GM18519 (cell line): ENCODE measurements at regions not wholly inside any gene's neighbourhood (a gene's known extent, or its start where the extent isn't known, plus 50 kb on each side); places are given as distances from the start of the nearest gene placed in this dataset.

Experiments used
- ATAC-seq: cut with Tn5 transposase; IDR thresholded peaks from one replicate; pipeline ENCODE4 v1.9.1; 2021; ENCODE audit warnings: mild to moderate bottlenecking, moderate library complexity; ENCODE audit not compliant: unreplicated experiment, low FRiP score

DNA sequence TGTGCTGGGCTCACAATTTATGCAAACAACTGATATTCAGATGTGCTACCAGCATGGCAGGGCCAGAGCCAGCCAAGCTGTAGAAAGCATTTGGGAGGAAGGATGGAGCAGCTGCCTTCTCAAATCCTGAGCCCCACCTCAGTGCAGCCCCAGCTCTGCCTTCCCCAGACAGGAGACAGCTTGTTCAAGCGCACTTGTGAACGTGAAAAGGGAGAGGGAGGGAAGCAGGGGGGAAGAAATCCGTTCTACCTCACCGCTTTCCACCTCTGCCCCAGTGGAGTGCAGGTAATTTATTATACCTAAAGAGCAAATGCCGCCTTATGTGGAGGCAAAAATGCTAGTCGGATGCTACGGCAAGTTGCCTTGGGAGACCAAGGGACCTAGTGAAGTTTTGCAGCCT is 66.0 kb upstream of the SLC14A2 start:
- no peak for ATAC-seq

DNA sequence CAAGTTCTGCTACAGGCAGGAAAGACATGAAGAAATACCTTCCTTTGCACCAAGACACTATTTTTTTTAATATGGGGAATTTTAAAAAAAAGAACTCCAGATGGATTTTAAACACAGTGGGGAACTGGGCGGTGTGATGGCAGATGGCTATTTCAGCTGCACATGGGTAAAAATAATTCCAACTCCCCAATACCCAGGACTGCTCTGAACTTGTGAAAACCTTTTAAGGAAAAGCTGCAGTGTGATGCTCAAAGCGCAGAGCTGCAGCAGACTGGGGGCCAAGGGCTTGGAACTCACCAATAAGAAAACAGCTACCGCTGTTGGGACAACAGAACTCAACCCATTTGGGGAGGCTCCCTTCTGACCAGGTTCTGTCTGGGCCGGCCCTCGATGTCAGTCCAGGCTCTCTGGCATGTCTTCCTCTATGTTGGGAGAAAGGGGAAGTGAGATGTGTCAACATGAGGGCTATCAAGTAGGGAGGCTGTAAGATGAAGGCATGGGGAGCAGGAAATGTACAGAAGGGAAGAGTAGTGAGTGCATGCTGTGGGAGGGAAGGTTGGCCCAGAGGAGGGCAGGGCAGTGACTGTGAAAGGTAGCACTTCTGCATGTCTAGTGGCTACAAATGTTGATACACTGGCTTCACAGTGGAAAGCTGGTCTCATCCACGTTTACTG is 64.0 kb upstream of the SLC14A2 start:
- ATAC-seq: no peak

- ATAC-seq: no peak
Measured at GRCh38 chr18:45553723-45554388, 61.4 kb upstream of the SLC14A2 start.

DNA sequence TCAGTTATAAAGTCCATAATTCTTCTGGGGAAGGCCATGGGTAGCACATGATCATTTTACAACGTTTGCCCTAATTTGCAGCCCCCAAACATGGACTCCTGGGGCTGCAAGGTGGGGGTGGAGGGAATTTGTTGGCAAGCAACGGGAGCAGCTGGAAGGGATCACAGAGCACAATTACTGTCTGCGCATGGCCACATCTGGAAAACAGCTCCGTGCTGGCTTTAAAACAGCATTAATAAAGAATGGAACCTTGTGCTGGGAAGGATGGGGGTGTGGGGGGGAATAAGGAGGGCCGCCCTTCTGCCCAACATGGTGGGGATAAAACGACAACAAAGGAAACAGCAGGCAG is 60.9 kb upstream of the SLC14A2 start:
- no peak for ATAC-seq

DNA sequence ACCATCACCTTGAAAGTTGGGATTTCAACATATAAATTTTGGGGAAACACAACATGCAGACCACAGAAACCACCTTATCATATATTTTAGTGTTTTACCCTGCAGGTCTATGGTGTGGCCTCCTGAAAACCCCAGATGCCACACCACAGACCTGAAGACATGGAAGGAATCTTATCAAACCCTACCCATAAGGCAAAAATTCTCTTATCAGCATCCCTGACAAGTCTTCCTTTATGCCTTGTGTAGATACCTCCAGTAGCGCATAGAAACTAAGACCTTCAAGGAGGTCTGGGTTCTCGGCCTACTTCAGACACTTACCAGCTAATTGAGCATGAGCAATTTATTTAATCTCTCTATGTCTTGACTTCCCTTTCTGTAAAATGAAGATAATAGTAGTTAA is 59.1 kb upstream of the SLC14A2 start:
- no peak for ATAC-seq

DNA sequence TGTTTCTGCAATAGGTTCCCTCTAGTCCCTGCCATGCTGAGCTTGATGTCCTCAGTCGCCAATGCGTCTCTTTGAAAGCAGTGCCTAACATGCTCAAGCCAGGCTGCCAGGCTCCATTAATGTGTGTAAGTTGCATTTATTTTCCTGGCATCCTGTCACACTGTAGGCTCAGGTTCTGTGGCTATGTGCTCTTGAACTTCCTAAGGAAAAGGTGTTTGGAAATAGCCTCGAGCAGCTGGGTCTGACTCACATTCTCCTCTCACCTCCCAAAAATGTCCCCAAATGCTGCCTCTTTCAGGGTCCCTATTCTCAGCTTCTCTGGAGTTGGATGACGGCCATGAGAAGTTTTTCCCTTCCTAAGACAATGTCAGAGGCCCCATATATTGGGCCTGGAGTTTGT is 58.0 kb upstream of the SLC14A2 start:
- no peak for ATAC-seq

- no peak for ATAC-seq
Measured at GRCh38 chr18:45557779-45558178, 57.5 kb upstream of the SLC14A2 start.

DNA sequence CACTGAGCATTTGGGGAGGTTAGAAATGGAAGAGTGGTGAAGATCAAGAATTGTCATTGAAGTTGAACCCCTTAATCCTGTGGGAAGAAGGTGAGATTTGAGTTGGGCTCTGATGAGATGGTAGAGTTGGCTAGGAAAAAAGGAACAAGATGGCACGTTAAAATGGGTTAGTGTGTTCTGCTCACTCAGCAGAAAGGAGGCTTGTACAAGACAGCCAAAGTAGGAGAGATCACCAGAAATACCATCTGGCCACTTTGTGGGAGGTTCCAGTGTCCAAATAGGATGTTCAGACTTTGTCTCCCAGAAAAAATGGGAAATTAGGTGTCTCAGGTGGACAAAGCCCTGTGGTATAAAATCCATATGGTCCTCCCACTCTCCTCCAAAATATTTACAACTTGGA is 56.0 kb upstream of the SLC14A2 start:
- no peak for ATAC-seq

DNA sequence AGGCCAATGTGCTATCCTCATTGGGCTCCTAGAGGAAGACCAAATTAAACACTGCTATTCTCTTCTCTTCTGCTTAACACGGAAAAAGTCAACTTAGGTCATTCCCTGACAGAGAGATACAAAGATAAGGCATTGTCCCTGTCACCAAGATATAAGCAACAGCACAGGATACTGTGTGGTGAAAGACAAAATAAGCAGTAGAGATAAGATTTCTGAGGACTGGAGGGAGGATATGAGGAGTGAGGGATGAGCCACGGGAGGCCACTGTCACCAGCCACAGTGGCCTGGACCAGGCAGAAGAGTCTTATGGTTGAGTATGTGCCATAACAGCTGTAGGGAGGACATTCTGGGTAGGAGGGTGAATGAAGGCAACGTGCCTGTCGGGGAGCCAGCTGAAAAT is 54.4 kb upstream of the SLC14A2 start:
- ATAC-seq: no peak

DNA sequence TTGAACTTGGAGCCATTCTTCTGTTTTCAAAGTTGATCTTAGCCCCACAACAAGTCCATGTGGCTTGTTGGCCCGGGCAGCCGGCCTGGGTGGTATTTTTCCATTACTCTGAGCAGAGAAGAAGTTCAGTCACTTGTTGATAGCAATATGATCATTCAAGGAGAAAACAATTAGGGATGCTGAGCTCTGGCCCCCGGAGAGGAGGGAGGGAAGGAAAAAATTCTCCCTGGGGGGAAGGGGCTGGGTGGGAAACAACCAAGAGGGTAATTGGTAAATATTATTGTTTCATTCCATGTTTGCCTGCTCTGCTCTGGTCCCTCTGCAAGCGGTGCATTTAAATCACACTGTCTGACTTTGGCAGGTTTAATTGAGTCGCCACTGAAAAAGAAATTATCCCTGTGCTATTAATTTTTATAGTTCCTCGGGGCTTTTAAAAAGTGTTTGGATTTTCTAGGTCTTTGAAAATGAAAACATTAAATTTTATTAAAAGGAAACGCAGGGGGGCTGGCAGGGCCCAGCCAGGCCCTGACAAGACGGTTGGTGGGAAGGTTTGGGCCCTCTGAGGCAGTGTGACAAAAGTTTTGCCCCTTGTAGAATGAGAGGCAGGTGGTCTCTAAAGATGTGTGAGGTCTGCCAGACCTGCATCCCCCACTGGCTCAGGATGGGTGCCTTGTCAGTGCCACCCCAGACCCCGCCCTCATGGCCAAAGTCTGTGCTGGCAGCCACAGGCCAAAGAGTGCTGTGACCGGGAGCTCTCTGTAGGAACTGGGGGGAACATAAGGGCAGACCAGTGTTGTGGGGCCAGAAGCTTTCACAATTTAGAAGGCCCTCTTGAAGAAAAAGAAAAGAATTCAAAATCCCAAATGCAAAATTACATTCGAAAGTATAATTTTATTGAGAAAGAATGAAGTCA is 52.5 kb upstream of the SLC14A2 start:
- no peak for ATAC-seq

GRCh38 chr18:45565280-45565970 is 49.9 kb upstream of the SLC14A2 start:
- ATAC-seq: no peak
